T47D (cell line): ENCODE measurements at regions not wholly inside any gene's neighbourhood (a gene's known extent, or its start where the extent isn't known, plus 50 kb on each side); places are given as distances from the start of the nearest gene placed in this dataset.

ENCODE experiments used
- DNase-seq, 2 experiments: peaks; one replicate each; pipeline versions ENCODE4 v3.0.0 to v3.0.0-alpha.2; 2011 to 2012; ENCODE audit warnings: low read depth in 1 of 2, low spot score in 1 of 2
- JUND ChIP-seq: IDR thresholded peaks from 2 replicates; pipeline ENCODE4 v1.6.1; 2012; ENCODE audit warnings: low read depth
- in situ Hi-C: cut with HindIII; loops from 2 replicates; pipeline ENCODE4 v1.10.0; 2016; ENCODE audit warnings: low sequenced_read_pairs, low pct_unique_long_range_greater_than_20kb

GRCh38 chr2:14944562-14945346 lies 312.2 kb downstream of the LRATD1 start:
- in situ Hi-C loops = no loop called here
- DNase-seq = peak; percentile 17 to 72
- TF ChIP-seq JUND = no peak

GRCh38 chr2:14951569-14952285 lies 319.2 kb downstream of the LRATD1 start:
- DNase-seq = no peak
- no peak for TF ChIP-seq JUND
- in situ Hi-C loops = no loop called here

GRCh38 chr2:14952400-14952963 lies 320.0 kb downstream of the LRATD1 start:
- no peak for TF ChIP-seq JUND
- DNase-seq = no peak
- in situ Hi-C loops = no loop called here

GRCh38 chr2:14960686-14961324 lies 328.3 kb downstream of the LRATD1 start:
- DNase-seq = no peak
- in situ Hi-C loops = no loop called here
- TF ChIP-seq JUND = no peak

GRCh38 chr2:14967729-14968128 lies 335.2 kb downstream of the LRATD1 start:
- no peak for TF ChIP-seq JUND
- in situ Hi-C loops = no loop called here
- no peak for DNase-seq

- in situ Hi-C loops = no loop called here
These were observed 342.9 kb downstream of the LRATD1 start for GRCh38 chr2:14975381-14975780.

GRCh38 chr2:14977021-14977420 lies 344.5 kb downstream of the LRATD1 start:
- in situ Hi-C loops = no loop called here
- no peak for DNase-seq
- no peak for TF ChIP-seq JUND

More at GRCh38 chr2:14975381-14975780, 342.9 kb downstream of the LRATD1 start:
- TF ChIP-seq JUND = no peak
- DNase-seq = no peak

GRCh38 chr2:14978845-14979244 lies 346.3 kb downstream of the LRATD1 start:
- TF ChIP-seq JUND = no peak
- in situ Hi-C loops = no loop called here
- no peak for DNase-seq

GRCh38 chr2:14982790-14983189 lies 350.3 kb downstream of the LRATD1 start:
- TF ChIP-seq JUND = no peak
- DNase-seq = no peak
- in situ Hi-C loops = no loop called here

GRCh38 chr2:14988600-14988999 lies 356.1 kb downstream of the LRATD1 start:
- in situ Hi-C loops = no loop called here
- no peak for DNase-seq
- TF ChIP-seq JUND = no peak

GRCh38 chr2:14991723-14992122 lies 359.2 kb downstream of the LRATD1 start:
- no peak for DNase-seq
- in situ Hi-C loops = no loop called here
- TF ChIP-seq JUND = no peak

GRCh38 chr2:14994721-14995120 lies 362.2 kb downstream of the LRATD1 start:
- DNase-seq = no peak
- in situ Hi-C loops = no loop called here
- no peak for TF ChIP-seq JUND
